ENCODE measurements at regions not wholly inside any gene's neighbourhood (a gene's known extent, or its start where the extent isn't known, plus 50 kb on each side); places are given as distances from the start of the nearest gene placed in this dataset.

GRCh38 chr4:138639018-138639741 is 376.4 kb upstream of the NOCT start:
- TF ChIP-seq CTCF (IDR thresholded peaks at IDR 0.05; ENCODE audit: low read length, missing control alignments) = no peak
- no peak overlapping the region for H3K4me3 ChIP-seq (replicated peaks; ENCODE audit: low read depth, low read length)

GRCh38 chr4:138636781-138637180 is 378.8 kb upstream of the NOCT start:
- no peak for DNase-seq (ENCODE audit: low read depth)
- no peak for TF ChIP-seq CTCF (IDR thresholded peaks at IDR 0.05; ENCODE audit: low read length, missing control alignments)
- H3K4me3 ChIP-seq (replicated peaks; ENCODE audit: low read depth, low read length) = no peak overlapping the region

More at GRCh38 chr4:138639018-138639741, 376.4 kb upstream of the NOCT start:
- DNase-seq (ENCODE audit: low read depth) = peak; percentile 16

- no peak overlapping the region for H3K4me3 ChIP-seq (replicated peaks; ENCODE audit: low read depth, low read length)
- no peak for DNase-seq (ENCODE audit: low read depth)
- TF ChIP-seq CTCF (IDR thresholded peaks at IDR 0.05; ENCODE audit: low read length, missing control alignments) = no peak
These were observed 380.7 kb upstream of the NOCT start for GRCh38 chr4:138634915-138635314.

GRCh38 chr4:138633580-138633904 is 382.0 kb upstream of the NOCT start:
- no peak for TF ChIP-seq CTCF (IDR thresholded peaks at IDR 0.05; ENCODE audit: low read length, missing control alignments)
- DNase-seq (ENCODE audit: low read depth) = no peak
- H3K4me3 ChIP-seq (replicated peaks; ENCODE audit: low read depth, low read length) = no peak overlapping the region

- no peak for DNase-seq (ENCODE audit: low read depth)
- H3K4me3 ChIP-seq (replicated peaks; ENCODE audit: low read depth, low read length) = no peak overlapping the region
- no peak for TF ChIP-seq CTCF (IDR thresholded peaks at IDR 0.05; ENCODE audit: low read length, missing control alignments)
These were observed 382.6 kb upstream of the NOCT start for GRCh38 chr4:138632856-138633579.

- no peak for DNase-seq (ENCODE audit: low read depth)
- no peak for TF ChIP-seq CTCF (IDR thresholded peaks at IDR 0.05; ENCODE audit: low read length, missing control alignments)
- no peak overlapping the region for H3K4me3 ChIP-seq (replicated peaks; ENCODE audit: low read depth, low read length)
These were observed 384.9 kb upstream of the NOCT start for GRCh38 chr4:138630666-138631065.

Measured in fibroblast of pulmonary artery (primary cell).